ENCODE measurements at regions not wholly inside any gene's neighbourhood (a gene's known extent, or its start where the extent isn't known, plus 50 kb on each side); places are given as distances from the start of the nearest gene placed in this dataset.

GRCh38 chr10:4652111-4653010 is 173.6 kb upstream of the AKR1E2 start:
- TF ChIP-seq CTCF (conservative IDR thresholded peaks at IDR 0.05; ENCODE audit: low read depth, low read length), result no peak
- H3K4me3 ChIP-seq (ENCODE audit: low read depth, low read length), result no peak overlapping the region
- DNase-seq (ENCODE audit: low read depth), result no peak

GRCh38 chr10:4651404-4652037 is 174.5 kb upstream of the AKR1E2 start:
- H3K4me3 ChIP-seq (ENCODE audit: low read depth, low read length), result no peak overlapping the region
- no peak for TF ChIP-seq CTCF (conservative IDR thresholded peaks at IDR 0.05; ENCODE audit: low read depth, low read length)
- no peak for DNase-seq (ENCODE audit: low read depth)

- TF ChIP-seq CTCF (conservative IDR thresholded peaks at IDR 0.05; ENCODE audit: low read depth, low read length), result no peak
- no peak for DNase-seq (ENCODE audit: low read depth)
- no peak overlapping the region for H3K4me3 ChIP-seq (ENCODE audit: low read depth, low read length)
Observed at GRCh38 chr10:4650582-4650981, 175.4 kb upstream of the AKR1E2 start.

- no peak for DNase-seq (ENCODE audit: low read depth)
- H3K4me3 ChIP-seq (ENCODE audit: low read depth, low read length), result no peak overlapping the region
- no peak for TF ChIP-seq CTCF (conservative IDR thresholded peaks at IDR 0.05; ENCODE audit: low read depth, low read length)
Observed at GRCh38 chr10:4649886-4650508, 176.0 kb upstream of the AKR1E2 start.

- DNase-seq (ENCODE audit: low read depth), result no peak
- H3K4me3 ChIP-seq (ENCODE audit: low read depth, low read length), result no peak overlapping the region
- TF ChIP-seq CTCF (conservative IDR thresholded peaks at IDR 0.05; ENCODE audit: low read depth, low read length), result no peak
Observed at GRCh38 chr10:4649471-4649870, 176.5 kb upstream of the AKR1E2 start.

- TF ChIP-seq CTCF (conservative IDR thresholded peaks at IDR 0.05; ENCODE audit: low read depth, low read length), result no peak
- DNase-seq (ENCODE audit: low read depth), result no peak
- no peak overlapping the region for H3K4me3 ChIP-seq (ENCODE audit: low read depth, low read length)
Observed at GRCh38 chr10:4648999-4649398, 177.0 kb upstream of the AKR1E2 start.
